Neural cell (in vitro differentiated cells): ENCODE measurements at regions not wholly inside any gene's neighbourhood (a gene's known extent, or its start where the extent isn't known, plus 50 kb on each side); places are given as distances from the start of the nearest gene placed in this dataset.

Experiments used
- H2AFZ ChIP-seq: fragments of 200-600, 300-800 bp; sonication (generic), shearing (Covaris generic); 2 replicates; pipeline ENCODE4 v1.6.0; 2014; ENCODE audit warnings: low read depth, mild to moderate bottlenecking, antibody characterized with exemption, low read length, moderate library complexity
- H3F3A ChIP-seq: fragments of 200-600 bp; shearing (Covaris generic); 2 replicates; pipeline ENCODE4 v1.6.1; 2016; ENCODE audit warnings: mild to moderate bottlenecking, moderate library complexity, mixed read lengths, antibody characterized with exemption, low read length; ENCODE audit not compliant: insufficient read depth, poor library complexity, severe bottlenecking
- H3K27ac ChIP-seq: fragments of 200-600, 300-800 bp; sonication (generic), shearing (Covaris generic); 2 replicates; pipeline ENCODE4 v1.5.1; 2014; ENCODE audit warnings: mild to moderate bottlenecking, low read length, moderate library complexity
- H3K27me3 ChIP-seq: fragments of 300-800, 200-600 bp; sonication (generic), shearing (Covaris generic); 2 replicates; pipeline ENCODE4 v1.6.0; 2014; ENCODE audit warnings: mild to moderate bottlenecking, low read depth, low read length, moderate library complexity; ENCODE audit not compliant: insufficient read depth
- H3K36me3 ChIP-seq: fragments of 300-800, 200-600 bp; sonication (generic), shearing (Covaris generic); 2 replicates; pipeline ENCODE4 v1.5.1; 2014; ENCODE audit warnings: mild to moderate bottlenecking, antibody characterized with exemption, low read length, moderate library complexity; ENCODE audit not compliant: insufficient read depth
- H3K4me2 ChIP-seq: fragments of 300-800, 200-600 bp; sonication (generic), shearing (Covaris generic); 2 replicates; pipeline ENCODE4 v1.6.0; 2014; ENCODE audit warnings: mild to moderate bottlenecking, low read length
- H3K4me3 ChIP-seq: fragments of 300-800, 200-600 bp; sonication (generic), shearing (Covaris generic); 2 replicates; pipeline ENCODE4 v1.5.1; 2014; ENCODE audit warnings: mild to moderate bottlenecking, low read length, moderate library complexity
- H3K79me2 ChIP-seq: fragments of 200-600 bp; shearing (Covaris generic); replicated peaks from 2 replicates; pipeline ENCODE4 v1.6.0; 2014; ENCODE audit warnings: mild to moderate bottlenecking, low read length, moderate library complexity; ENCODE audit not compliant: insufficient read depth
- H3K9ac ChIP-seq: fragments of 300-800, 200-600 bp; sonication (generic), shearing (Covaris generic); 2 replicates; pipeline ENCODE4 v1.6.1; 2016; ENCODE audit warnings: mild to moderate bottlenecking, low read length, mixed read lengths
- H3K9me2 ChIP-seq: fragments of 200-600 bp; shearing (Covaris generic); 2 replicates; pipeline ENCODE4 v1.6.1; 2016; ENCODE audit warnings: mild to moderate bottlenecking, low read length, mixed read lengths; ENCODE audit not compliant: insufficient read depth
- H3K9me3 ChIP-seq: fragments of 200-600, 300-800 bp; sonication (generic), shearing (Covaris generic); 2 replicates; pipeline ENCODE4 v1.6.1; 2016; ENCODE audit warnings: mild to moderate bottlenecking, mixed run types, low read length, moderate library complexity, mixed read lengths
- H4K20me1 ChIP-seq: fragments of 200-600 bp; shearing (Covaris generic); 2 replicates; pipeline ENCODE4 v1.6.1; 2016; ENCODE audit warnings: mild to moderate bottlenecking, mixed run types; ENCODE audit not compliant: insufficient read depth
- EP300 ChIP-seq: fragments of 450-650 bp; conservative IDR thresholded peaks from 2 replicates; pipeline ENCODE4 v1.6.1; 2014; ENCODE audit warnings: antibody characterized with exemption, mild to moderate bottlenecking, moderate library complexity; ENCODE audit not compliant: poor library complexity, severe bottlenecking
- EZH2 ChIP-seq: fragments of 200-600, 300-800 bp; shearing (Covaris generic), sonication (generic); IDR thresholded peaks from 2 replicates; pipeline ENCODE4 v1.6.1; 2014; ENCODE audit warnings: antibody characterized with exemption, low read length, borderline replicate concordance, mild to moderate bottlenecking; ENCODE audit not compliant: insufficient read depth, poor library complexity, severe bottlenecking
- MXI1 ChIP-seq: fragments of 450-650 bp; conservative IDR thresholded peaks from 2 replicates; pipeline ENCODE4 v1.6.1; 2014; ENCODE audit warnings: antibody characterized with exemption, mild to moderate bottlenecking; ENCODE audit not compliant: poor library complexity, severe bottlenecking
- POLR2AphosphoS5 ChIP-seq: IDR thresholded peaks from 2 replicates; pipeline ENCODE4 v1.6.1; 2012
- RAD21 ChIP-seq: fragments of 450-650 bp; conservative IDR thresholded peaks from 2 replicates; pipeline ENCODE4 v1.6.1; 2014; ENCODE audit warnings: antibody characterized with exemption, mild to moderate bottlenecking, moderate library complexity
- SMC3 ChIP-seq: fragments of 450-650 bp; conservative IDR thresholded peaks from 2 replicates; pipeline ENCODE4 v1.6.1; 2014; ENCODE audit warnings: antibody characterized with exemption, mild to moderate bottlenecking, moderate library complexity; ENCODE audit not compliant: poor library complexity
- TAF1 ChIP-seq: IDR thresholded peaks from 2 replicates; pipeline ENCODE4 v1.6.1; 2012; ENCODE audit warnings: low read depth
- TF ChIP-seq, protein P1 (sequence below): IDR thresholded peaks from 2 replicates; pipeline ENCODE4 v1.6.1; 2012; ENCODE audit warnings: borderline replicate concordance
- TF ChIP-seq, protein P2 (sequence below): fragments of 450-650 bp; IDR thresholded peaks from 2 replicates; pipeline ENCODE4 v1.5.1; 2014; ENCODE audit warnings: antibody characterized with exemption, mild to moderate bottlenecking, moderate library complexity; ENCODE audit not compliant: poor library complexity, severe bottlenecking

DNA sequence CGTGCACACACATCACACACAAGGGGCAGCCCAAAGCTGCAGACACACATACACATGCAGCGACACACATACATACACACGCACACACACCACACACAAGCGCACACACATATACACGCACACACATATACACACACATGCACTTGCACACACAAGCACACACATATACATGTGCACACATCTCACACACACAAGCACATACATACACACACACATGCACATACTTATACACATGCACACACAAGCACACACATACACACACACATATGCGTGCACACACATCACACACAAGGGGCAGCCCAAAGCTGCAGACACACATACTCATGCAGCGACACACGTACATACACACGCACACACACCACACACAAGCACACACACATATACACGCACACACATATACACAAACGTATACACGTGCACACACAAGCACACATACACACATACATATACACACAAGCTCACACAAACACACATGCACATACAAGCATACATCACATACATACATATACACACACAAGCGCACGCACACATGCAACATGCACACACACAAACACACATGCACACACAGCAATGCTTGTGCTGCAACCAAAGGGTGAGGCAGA lies 178.8 kb upstream of the PFKP start:
- Histone ChIP-seq H3K9me3 (no peaks in the 10 kb centered on the region), H3K4me2 (no peak overlapping the region), H3K9me2 (no peaks in the 10 kb centered on the region), H3F3A (no peaks in the 10 kb centered on the region), H3K9ac (no peak overlapping the region), H3K36me3 (no peaks in the 10 kb centered on the region), H3K27ac (no peak overlapping the region), H4K20me1 (no peaks in the 10 kb centered on the region), H2AFZ (no peak overlapping the region), H3K4me3 (no peak overlapping the region), H3K27me3 (no peaks in the 10 kb centered on the region), H3K79me2 (no peaks in the 10 kb centered on the region)
- TF ChIP-seq POLR2AphosphoS5 = no peak
- no peak for TF ChIP-seq TAF1
- TF ChIP-seq SMC3 = no peak
- TF ChIP-seq RAD21 = no peak
- TF ChIP-seq EZH2 = no peak
- TF ChIP-seq, protein P1, sequence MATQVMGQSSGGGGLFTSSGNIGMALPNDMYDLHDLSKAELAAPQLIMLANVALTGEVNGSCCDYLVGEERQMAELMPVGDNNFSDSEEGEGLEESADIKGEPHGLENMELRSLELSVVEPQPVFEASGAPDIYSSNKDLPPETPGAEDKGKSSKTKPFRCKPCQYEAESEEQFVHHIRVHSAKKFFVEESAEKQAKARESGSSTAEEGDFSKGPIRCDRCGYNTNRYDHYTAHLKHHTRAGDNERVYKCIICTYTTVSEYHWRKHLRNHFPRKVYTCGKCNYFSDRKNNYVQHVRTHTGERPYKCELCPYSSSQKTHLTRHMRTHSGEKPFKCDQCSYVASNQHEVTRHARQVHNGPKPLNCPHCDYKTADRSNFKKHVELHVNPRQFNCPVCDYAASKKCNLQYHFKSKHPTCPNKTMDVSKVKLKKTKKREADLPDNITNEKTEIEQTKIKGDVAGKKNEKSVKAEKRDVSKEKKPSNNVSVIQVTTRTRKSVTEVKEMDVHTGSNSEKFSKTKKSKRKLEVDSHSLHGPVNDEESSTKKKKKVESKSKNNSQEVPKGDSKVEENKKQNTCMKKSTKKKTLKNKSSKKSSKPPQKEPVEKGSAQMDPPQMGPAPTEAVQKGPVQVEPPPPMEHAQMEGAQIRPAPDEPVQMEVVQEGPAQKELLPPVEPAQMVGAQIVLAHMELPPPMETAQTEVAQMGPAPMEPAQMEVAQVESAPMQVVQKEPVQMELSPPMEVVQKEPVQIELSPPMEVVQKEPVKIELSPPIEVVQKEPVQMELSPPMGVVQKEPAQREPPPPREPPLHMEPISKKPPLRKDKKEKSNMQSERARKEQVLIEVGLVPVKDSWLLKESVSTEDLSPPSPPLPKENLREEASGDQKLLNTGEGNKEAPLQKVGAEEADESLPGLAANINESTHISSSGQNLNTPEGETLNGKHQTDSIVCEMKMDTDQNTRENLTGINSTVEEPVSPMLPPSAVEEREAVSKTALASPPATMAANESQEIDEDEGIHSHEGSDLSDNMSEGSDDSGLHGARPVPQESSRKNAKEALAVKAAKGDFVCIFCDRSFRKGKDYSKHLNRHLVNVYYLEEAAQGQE = no peak
- TF ChIP-seq MXI1 = no peak
- TF ChIP-seq EP300 = no peak
- TF ChIP-seq, protein P2, sequence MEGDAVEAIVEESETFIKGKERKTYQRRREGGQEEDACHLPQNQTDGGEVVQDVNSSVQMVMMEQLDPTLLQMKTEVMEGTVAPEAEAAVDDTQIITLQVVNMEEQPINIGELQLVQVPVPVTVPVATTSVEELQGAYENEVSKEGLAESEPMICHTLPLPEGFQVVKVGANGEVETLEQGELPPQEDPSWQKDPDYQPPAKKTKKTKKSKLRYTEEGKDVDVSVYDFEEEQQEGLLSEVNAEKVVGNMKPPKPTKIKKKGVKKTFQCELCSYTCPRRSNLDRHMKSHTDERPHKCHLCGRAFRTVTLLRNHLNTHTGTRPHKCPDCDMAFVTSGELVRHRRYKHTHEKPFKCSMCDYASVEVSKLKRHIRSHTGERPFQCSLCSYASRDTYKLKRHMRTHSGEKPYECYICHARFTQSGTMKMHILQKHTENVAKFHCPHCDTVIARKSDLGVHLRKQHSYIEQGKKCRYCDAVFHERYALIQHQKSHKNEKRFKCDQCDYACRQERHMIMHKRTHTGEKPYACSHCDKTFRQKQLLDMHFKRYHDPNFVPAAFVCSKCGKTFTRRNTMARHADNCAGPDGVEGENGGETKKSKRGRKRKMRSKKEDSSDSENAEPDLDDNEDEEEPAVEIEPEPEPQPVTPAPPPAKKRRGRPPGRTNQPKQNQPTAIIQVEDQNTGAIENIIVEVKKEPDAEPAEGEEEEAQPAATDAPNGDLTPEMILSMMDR = no peak

DNA sequence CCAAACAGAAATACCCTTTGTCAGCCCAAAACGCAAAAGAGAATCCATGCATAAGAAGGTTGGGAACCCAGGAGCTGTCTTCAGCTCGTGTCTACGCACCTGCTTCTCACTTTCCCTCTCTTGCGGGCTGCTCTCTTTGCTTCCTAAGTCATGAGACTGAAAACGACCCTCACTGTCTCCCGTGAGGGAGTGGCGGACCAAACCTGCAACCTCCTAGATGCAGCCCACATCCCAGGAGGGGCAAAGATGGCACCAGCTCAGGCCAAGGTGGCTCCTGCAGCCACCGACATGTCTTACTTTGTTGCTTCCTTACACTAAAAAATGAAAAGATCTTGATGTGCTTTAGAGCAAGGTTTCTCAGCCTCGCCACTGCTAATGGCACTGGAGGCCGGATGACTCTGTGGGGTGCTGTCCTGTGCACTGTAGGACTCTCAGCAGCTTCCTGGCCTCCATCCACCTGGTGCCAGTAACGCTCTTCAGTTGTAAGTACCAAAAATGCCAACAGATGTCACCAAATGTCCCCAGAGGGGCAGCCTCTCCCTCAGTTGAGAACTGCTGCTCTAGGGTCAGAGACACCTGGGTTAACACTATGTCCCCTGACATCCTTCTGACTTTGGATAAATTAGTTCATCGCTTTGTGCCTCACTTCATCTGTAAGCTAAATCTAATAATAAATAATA lies 179.8 kb upstream of the PFKP start:
- no peak for TF ChIP-seq POLR2AphosphoS5
- H3K9me3 ChIP-seq = no peaks in the 10 kb centered on the region
- no peaks in the 10 kb centered on the region for H3K9me2 ChIP-seq
- no peaks in the 10 kb centered on the region for H3K27me3 ChIP-seq
- no peak overlapping the region for H3K27ac ChIP-seq
- no peaks in the 10 kb centered on the region for H3K79me2 ChIP-seq
- H3K36me3 ChIP-seq = no peaks in the 10 kb centered on the region
- no peaks in the 10 kb centered on the region for H3F3A ChIP-seq
- no peak overlapping the region for H2AFZ ChIP-seq
- no peak overlapping the region for H3K9ac ChIP-seq
- no peaks in the 10 kb centered on the region for H4K20me1 ChIP-seq
- H3K4me3 ChIP-seq = no peak overlapping the region
- H3K4me2 ChIP-seq = no peak overlapping the region
